ENCODE measurements at regions not wholly inside any gene's neighbourhood (a gene's known extent, or its start where the extent isn't known, plus 50 kb on each side); places are given as distances from the start of the nearest gene placed in this dataset.

DNA sequence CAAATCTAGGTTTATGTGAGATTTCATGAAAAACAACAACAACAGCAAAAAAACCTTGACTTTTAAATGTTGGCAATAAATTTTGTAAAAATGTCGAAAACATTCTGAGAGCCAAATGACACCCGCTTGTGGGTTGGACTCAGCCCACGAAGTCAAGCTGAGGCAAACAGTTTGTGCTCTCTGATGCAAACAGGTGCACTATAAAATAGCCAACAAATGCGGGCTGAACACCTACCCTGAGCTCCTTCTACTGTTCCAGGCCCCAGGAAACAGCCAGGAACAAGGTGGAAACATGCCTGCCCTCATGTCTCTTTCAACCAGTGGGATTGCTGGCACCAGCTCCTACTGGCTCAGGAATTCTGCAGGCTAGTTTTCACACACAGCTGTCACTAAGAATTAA, 105.0 kb upstream of the ZNF716 start:
- TF ChIP-seq, protein P1, sequence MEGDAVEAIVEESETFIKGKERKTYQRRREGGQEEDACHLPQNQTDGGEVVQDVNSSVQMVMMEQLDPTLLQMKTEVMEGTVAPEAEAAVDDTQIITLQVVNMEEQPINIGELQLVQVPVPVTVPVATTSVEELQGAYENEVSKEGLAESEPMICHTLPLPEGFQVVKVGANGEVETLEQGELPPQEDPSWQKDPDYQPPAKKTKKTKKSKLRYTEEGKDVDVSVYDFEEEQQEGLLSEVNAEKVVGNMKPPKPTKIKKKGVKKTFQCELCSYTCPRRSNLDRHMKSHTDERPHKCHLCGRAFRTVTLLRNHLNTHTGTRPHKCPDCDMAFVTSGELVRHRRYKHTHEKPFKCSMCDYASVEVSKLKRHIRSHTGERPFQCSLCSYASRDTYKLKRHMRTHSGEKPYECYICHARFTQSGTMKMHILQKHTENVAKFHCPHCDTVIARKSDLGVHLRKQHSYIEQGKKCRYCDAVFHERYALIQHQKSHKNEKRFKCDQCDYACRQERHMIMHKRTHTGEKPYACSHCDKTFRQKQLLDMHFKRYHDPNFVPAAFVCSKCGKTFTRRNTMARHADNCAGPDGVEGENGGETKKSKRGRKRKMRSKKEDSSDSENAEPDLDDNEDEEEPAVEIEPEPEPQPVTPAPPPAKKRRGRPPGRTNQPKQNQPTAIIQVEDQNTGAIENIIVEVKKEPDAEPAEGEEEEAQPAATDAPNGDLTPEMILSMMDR (IDR thresholded peaks at IDR 0.05; ENCODE audit: insufficient read depth, low read length): no peak
- no peak for TF ChIP-seq POLR2AphosphoS5 (IDR thresholded peaks at IDR 0.05; ENCODE audit: low read depth)
- TF ChIP-seq, protein P2, sequence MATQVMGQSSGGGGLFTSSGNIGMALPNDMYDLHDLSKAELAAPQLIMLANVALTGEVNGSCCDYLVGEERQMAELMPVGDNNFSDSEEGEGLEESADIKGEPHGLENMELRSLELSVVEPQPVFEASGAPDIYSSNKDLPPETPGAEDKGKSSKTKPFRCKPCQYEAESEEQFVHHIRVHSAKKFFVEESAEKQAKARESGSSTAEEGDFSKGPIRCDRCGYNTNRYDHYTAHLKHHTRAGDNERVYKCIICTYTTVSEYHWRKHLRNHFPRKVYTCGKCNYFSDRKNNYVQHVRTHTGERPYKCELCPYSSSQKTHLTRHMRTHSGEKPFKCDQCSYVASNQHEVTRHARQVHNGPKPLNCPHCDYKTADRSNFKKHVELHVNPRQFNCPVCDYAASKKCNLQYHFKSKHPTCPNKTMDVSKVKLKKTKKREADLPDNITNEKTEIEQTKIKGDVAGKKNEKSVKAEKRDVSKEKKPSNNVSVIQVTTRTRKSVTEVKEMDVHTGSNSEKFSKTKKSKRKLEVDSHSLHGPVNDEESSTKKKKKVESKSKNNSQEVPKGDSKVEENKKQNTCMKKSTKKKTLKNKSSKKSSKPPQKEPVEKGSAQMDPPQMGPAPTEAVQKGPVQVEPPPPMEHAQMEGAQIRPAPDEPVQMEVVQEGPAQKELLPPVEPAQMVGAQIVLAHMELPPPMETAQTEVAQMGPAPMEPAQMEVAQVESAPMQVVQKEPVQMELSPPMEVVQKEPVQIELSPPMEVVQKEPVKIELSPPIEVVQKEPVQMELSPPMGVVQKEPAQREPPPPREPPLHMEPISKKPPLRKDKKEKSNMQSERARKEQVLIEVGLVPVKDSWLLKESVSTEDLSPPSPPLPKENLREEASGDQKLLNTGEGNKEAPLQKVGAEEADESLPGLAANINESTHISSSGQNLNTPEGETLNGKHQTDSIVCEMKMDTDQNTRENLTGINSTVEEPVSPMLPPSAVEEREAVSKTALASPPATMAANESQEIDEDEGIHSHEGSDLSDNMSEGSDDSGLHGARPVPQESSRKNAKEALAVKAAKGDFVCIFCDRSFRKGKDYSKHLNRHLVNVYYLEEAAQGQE (IDR thresholded peaks at IDR 0.05; ENCODE audit: insufficient replicate concordance, low read depth): no peak
